HL-60/S4 (cell line): ENCODE measurements at regions not wholly inside any gene's neighbourhood (a gene's known extent, or its start where the extent isn't known, plus 50 kb on each side); places are given as distances from the start of the nearest gene placed in this dataset.

Experiments
- in situ Hi-C: fragments of 300-500 bp; cut with MboI; formaldehyde crosslinking; loops from 2 replicates; pipeline ENCODE4 v1.14.3; 2022; ENCODE audit warnings: low sequenced_read_pairs

DNA sequence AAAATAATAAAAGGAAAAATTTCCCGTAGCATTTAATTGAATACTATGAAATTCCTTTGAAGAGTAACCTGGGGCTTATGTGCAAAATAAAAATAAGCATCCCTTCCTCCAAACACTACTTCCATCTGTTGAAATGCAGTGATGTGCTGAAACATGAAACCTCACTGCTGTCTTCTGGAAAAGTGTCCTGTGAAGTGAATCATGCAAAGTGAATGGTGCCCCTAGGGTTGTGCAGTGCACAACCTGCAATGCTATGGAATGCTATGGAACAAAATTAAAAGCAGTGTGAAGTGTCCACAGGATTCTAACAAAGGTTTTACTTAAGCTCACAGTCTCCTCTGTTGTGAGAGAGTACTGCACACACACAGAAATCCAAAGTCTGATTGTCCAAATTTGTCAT, 480.9 kb downstream of the ETV1 start:
- in situ Hi-C loops: no loop called here

DNA sequence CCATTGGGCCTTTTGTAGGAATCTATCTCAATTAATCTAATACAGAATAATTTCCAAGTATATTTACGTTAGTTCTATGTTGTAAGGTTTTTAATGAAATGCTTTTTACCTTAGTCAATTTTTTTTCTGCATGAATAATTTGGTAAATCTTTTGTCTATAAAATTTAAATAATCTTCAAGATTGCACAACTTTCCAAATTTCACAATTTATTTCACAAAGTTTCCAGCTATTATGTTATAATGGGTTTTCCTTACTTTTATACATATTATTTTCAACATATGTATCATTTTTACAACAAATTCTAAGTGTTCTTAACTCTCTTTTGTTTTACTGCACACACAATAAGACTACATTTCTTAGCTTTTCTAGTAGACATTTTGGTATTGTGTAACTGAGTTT, 470.7 kb downstream of the ETV1 start:
- in situ Hi-C loops: no loop called here

GRCh38 chr7:13524076-13524475, 465.4 kb downstream of the ETV1 start:
- in situ Hi-C loops: no loop called here

GRCh38 chr7:13532028-13532753, 457.3 kb downstream of the ETV1 start:
- in situ Hi-C loops: no loop called here

DNA sequence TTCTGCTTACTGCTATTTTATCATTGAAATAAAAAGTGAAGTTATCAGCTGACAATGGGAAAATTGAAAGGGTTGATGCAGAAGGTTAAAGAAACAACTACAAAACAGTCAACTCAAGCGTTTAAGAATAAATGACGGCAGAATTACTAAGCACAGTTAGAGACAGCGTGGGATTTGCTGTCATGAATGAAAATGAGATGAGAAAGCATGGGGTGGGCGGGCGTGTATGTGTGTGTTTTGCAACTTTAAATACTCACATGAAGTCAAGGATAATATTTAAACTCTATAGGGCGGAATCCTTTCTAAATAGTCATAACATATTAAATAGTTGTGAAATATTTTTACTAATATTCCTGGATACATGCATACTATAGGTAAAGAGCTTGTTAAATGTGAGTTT, 450.8 kb downstream of the ETV1 start:
- in situ Hi-C loops: no loop called here

- in situ Hi-C loops: no loop called here
Observed at GRCh38 chr7:13540429-13540828, 449.0 kb downstream of the ETV1 start.

DNA sequence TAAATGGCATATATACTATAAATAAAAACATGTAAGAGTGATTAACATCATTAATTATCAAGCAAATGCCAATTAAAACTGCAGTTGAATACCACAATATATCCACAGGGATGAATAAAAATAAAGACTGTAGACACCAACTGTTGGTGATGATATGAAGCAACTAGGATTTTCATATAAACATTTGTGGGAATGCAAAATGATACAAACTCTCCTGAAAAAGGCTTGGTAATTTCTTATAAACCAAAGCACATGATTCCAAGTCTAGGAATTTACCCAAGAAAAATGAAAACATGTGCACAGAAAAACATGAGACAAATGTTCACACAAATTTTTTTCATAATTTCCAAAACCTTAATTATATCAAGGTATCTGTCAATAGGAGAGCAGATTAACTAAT, 448.1 kb downstream of the ETV1 start:
- in situ Hi-C loops: no loop called here

GRCh38 chr7:13542451-13542850, 447.0 kb downstream of the ETV1 start:
- in situ Hi-C loops: no loop called here

DNA sequence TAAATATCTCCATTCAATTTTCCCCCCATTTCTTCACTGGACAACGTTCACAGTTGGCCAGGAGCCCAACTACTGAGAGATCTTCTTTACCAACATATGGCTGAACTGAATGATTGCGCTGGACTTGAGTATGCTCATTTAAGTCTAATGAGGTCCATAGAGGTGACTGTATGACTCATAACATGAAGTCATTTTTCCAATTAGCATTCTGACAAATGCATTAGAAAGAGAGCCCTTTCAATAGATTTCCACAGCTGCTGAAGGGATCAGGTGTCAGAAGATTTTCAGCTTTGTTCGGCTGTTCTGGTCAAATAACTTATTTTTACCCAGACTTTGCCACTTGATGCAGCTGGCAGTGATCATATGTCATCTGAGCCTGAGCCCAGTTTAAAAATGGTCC, 438.0 kb downstream of the ETV1 start:
- in situ Hi-C loops: no loop called here

DNA sequence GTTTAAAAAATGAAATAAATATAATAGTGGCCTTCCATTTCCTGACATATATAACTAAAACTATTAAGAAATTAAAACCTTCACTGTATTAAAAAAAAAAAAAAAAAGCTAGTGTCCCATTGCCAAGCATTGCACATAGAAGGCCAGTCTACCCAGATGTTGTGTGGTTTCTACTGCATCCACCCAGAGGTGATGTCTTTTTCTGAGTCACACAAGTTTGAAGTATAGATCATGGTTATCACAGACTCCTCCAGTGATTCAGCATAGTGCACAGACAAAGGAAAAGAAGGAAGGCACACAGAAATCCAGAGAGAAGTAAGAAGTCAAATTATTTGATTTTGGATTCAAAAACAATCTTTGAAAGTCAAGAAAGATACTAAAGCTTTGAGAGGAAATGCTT, 429.0 kb downstream of the ETV1 start:
- in situ Hi-C loops: no loop called here

GRCh38 chr7:13563257-13563656, 426.2 kb downstream of the ETV1 start:
- in situ Hi-C loops: no loop called here

- in situ Hi-C loops: no loop called here
Observed at GRCh38 chr7:13563680-13564079, 425.8 kb downstream of the ETV1 start.

GRCh38 chr7:13577566-13578145, 411.8 kb downstream of the ETV1 start:
- in situ Hi-C loops: no loop called here

DNA sequence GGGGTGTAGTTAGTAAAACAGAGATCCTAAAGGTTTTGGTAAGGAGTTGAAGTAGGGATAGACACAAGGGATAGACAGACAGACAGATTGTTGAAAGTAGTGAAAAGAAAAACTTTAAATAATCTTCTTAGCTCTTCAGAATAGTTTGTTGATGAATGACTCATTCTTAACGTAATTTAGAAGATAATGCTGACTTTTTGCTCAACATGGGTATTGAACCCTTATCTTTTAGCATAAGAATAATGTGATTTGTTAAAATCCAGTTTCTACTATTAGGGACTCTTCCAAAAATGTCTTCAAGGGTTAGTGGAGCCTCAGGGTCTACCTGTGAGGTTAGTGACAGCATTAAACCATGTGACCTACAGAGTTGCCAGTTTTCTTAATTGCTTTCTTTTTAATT, 411.2 kb downstream of the ETV1 start:
- in situ Hi-C loops: no loop called here

GRCh38 chr7:13581097-13581496, 408.4 kb downstream of the ETV1 start:
- in situ Hi-C loops: no loop called here

GRCh38 chr7:13593854-13594253, 395.6 kb downstream of the ETV1 start:
- in situ Hi-C loops: no loop called here

DNA sequence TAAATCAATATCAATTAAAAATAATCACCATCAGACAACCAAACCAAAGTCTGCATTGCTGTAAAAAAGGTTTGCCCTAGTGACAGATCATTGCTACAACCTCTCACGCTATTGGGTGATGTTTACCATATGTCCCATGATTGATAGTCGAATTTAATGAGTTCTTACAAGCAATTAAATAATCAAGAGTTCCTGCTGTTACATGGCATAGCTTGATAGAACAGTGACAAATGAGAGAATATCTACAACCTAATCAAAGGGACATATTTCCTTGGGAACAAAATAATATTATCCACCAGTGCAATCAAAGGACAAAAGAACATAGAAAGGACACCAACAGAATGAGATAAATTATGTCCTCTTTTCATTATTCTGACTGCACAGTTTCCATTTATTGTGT, 387.4 kb downstream of the ETV1 start:
- in situ Hi-C loops: no loop called here

DNA sequence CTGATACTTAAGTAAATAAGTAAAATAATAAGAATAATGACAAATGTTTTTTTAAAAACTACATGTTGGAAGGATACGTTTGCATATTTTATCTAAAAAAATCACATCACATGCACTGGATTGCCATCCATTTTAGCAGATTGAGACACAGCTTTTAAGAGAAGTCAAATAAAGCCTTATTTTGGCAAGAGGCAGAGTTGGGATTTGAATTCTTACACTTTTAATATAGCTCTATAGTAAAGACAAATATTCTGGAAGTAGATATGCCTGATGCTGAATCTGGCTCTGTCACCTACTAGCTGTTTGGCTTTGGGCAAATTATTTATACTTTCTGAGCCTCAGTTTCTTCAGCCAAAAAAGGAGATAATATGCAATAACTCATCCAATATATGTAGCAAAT, 386.4 kb downstream of the ETV1 start:
- in situ Hi-C loops: no loop called here

DNA sequence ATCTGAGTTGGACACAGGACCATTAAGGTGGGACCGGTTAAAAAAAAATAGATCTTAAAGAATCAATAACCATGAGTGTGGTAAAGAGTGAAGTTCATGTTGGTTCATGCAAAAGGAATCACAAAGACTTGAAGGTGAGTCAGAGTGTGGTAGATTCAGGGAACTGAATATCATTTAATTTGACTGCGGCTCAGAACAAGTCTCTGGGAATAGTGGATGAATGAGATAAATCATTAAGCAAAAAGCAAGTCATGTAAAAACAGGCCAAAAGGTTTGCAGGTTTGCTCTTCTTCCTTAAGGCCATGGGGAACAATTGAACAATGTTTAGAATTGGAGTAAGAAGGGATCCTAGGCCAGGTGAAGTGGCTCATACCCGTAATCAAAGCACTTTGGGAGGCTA, 385.8 kb downstream of the ETV1 start:
- in situ Hi-C loops: no loop called here

- in situ Hi-C loops: no loop called here
Observed at GRCh38 chr7:13604178-13604577, 385.3 kb downstream of the ETV1 start.

- in situ Hi-C loops: no loop called here
Observed at GRCh38 chr7:13610372-13610771, 379.1 kb downstream of the ETV1 start.

GRCh38 chr7:13615679-13616078, 373.8 kb downstream of the ETV1 start:
- in situ Hi-C loops: no loop called here

GRCh38 chr7:13627455-13627854, 362.0 kb downstream of the ETV1 start:
- in situ Hi-C loops: no loop called here
